Heart left ventricle (tissue), 16 donors: ENCODE measurements at regions not wholly inside any gene's neighbourhood (a gene's known extent, or its start where the extent isn't known, plus 50 kb on each side); places are given as distances from the start of the nearest gene placed in this dataset.
A peak's percentile ranks its signal among the peaks of the same experiment; 100 is the strongest.

Source experiments
- ATAC-seq, 4 donors: fragments of 200-7000 bp; cut with Tn5 transposase; one replicate each; pipeline ENCODE4 v1.9.1; 2020 to 2022; ENCODE audit warnings: moderate library complexity in 4 of 4, mild to moderate bottlenecking in 3 of 4, moderate number of reproducible peaks in 1 of 4
- DNase-seq, 5 donors: peaks; one replicate each; pipeline ENCODE4 v3.0.0-alpha.2; 2020
- H3K27ac ChIP-seq, 12 donors: fragments of 200-600 bp; sonication (generic) in 4 of 12; one replicate each; pipeline versions ENCODE4 v1.5.0 to v1.8.0; 2016 to 2022; ENCODE audit warnings: mild to moderate bottlenecking in 2 of 12
- H3K27me3 ChIP-seq, 9 donors: fragments of 200-600 bp; sonication (generic) in 2 of 9; one replicate each; pipeline versions ENCODE4 v1.5.1 to v1.8.0; 2016 to 2022; ENCODE audit warnings: mild to moderate bottlenecking in 3 of 9
- H3K36me3 ChIP-seq, 9 donors: fragments of 200-600 bp; sonication (generic) in 2 of 9; one replicate each; pipeline versions ENCODE4 v1.5.0 to v1.8.0; 2018 to 2022; ENCODE audit warnings: mild to moderate bottlenecking in 2 of 9
- H3K4me1 ChIP-seq, 12 donors: fragments of 200-600 bp; sonication (generic) in 4 of 12; one replicate each; pipeline versions ENCODE4 v1.5.0 to v1.8.0; 2016 to 2022; ENCODE audit warnings: mild to moderate bottlenecking in 3 of 12
- H3K4me3 ChIP-seq, 12 donors: fragments of 200-600 bp; sonication (generic) in 4 of 12; one replicate each; pipeline versions ENCODE4 v1.5.0 to v1.8.0; 2017 to 2022; ENCODE audit warnings: mild to moderate bottlenecking in 9 of 12, moderate library complexity in 4 of 12
- H3K9me3 ChIP-seq, 12 donors: fragments of 200-600 bp; sonication (generic) in 4 of 12; one replicate each; pipeline versions ENCODE4 v1.5.0 to v1.8.0; 2016 to 2022; ENCODE audit warnings: mild to moderate bottlenecking in 1 of 12
- POLR2A ChIP-seq, 2 donors: fragments of 450-650 bp; IDR thresholded peaks; one replicate each; pipeline ENCODE4 v1.6.1; 2017; ENCODE audit warnings: antibody characterized with exemption in 2 of 2, mild to moderate bottlenecking in 2 of 2, moderate library complexity in 2 of 2
- WGBS, 4 donors: extraction: QIAGEN DNeasy Blood & Tissue Kit in 2 of 4; methylation state at CpG; one replicate each; pipeline versions ENCODE4 v1.1.5 to v1.1.7; 2013 to 2018; 5-methylcytosine and 5-hydroxymethylcytosine counted together
- intact Hi-C, 10 donors: fragments of 100-400 bp; cut with DNase I; formaldehyde crosslinking; loops; one replicate each; pipeline versions ENCODE4 v1.11.1 to v1.14.2; 2022
- TF ChIP-seq, protein P1 (sequence below), 12 donors: fragments of 200-600 bp; sonication (generic) in 4 of 12; IDR thresholded peaks; one replicate each; pipeline versions ENCODE4 v1.5.0 to v1.8.0; 2018 to 2022; ENCODE audit warnings: antibody characterized with exemption in 12 of 12, mild to moderate bottlenecking in 5 of 12
- donor health status: ischemic (EF 13 %, LVEDD 7.1; RV severe dilation, severe dysfunction).
- donor health status: healthy with polysubstance abuse.
- donor health status: DM: no; HTN: yes; CAD: no.
- donor health status: DM: no; HTN: no; CAD: no.
- donor health status: ischemic (EF 25% LVEDD 6.9; RV normal size, moderate dysfunction).
- donor health status: ischemic (EF 25% LVEDD 5.7; RV mildly dilated, moderate dysfunction).
- donor health status: healthy.
- donor health status: DM: yes; HTN: yes; CAD: no.
- donor health status: ischemic (EF 35%, LVEDD 5.7; RV mildly dilated, moderate dysfunction).
- donor health status: nonischemic (EF 11% LVEDD 7.7; RV severe dilation, severe dysfunction).
- donor health status: DM: yes; HTN: yes; CAD: no.
- donor health status: PGD.
- donor health status: ischemic (EF 29% LVEDD 5.4; RV normal size, mild dysfunction).
- donor health status: nonischemic (EF 23%, LVEDD 6.1; RV moderate dilation, normal function).

GRCh38 chr12:62003226-62003625 is 257.0 kb upstream of the USP15 start:
- WGBS, 4 donors, result 70 to 90% (median 81%) methylated on average over 1 of the region's 1 CpG
- H3K9me3 ChIP-seq, result no peaks in the 10 kb centered on the region
- peak overlapping the region in 1 of 12 donors; percentile 61 for H3K27ac ChIP-seq
- DNase-seq, result no peak
- TF ChIP-seq POLR2A (IDR thresholded peaks at IDR 0.05), result no peak
- TF ChIP-seq, protein P1, sequence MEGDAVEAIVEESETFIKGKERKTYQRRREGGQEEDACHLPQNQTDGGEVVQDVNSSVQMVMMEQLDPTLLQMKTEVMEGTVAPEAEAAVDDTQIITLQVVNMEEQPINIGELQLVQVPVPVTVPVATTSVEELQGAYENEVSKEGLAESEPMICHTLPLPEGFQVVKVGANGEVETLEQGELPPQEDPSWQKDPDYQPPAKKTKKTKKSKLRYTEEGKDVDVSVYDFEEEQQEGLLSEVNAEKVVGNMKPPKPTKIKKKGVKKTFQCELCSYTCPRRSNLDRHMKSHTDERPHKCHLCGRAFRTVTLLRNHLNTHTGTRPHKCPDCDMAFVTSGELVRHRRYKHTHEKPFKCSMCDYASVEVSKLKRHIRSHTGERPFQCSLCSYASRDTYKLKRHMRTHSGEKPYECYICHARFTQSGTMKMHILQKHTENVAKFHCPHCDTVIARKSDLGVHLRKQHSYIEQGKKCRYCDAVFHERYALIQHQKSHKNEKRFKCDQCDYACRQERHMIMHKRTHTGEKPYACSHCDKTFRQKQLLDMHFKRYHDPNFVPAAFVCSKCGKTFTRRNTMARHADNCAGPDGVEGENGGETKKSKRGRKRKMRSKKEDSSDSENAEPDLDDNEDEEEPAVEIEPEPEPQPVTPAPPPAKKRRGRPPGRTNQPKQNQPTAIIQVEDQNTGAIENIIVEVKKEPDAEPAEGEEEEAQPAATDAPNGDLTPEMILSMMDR (IDR thresholded peaks at IDR 0.05), result no peak
- H3K4me3 ChIP-seq, result no peak overlapping the region
- H3K27me3 ChIP-seq, result no peaks in the 10 kb centered on the region
- no peak for ATAC-seq
- peaks cover 0 to 7% (median 0%) of the 10 kb centered on the region in 12 donors for H3K4me1 ChIP-seq
- intact Hi-C loops, result no loop called here
- H3K36me3 ChIP-seq, result no peaks in the 10 kb centered on the region

- H3K9me3 ChIP-seq, result no peaks in the 10 kb centered on the region
- WGBS, 4 donors, result 32 to 89% (median 56%) methylated on average over 2 of the region's 2 CpGs
- no peak overlapping the region for H3K4me3 ChIP-seq
- no peaks in the 10 kb centered on the region for H3K27me3 ChIP-seq
- ATAC-seq, result no peak
- no peak for DNase-seq
- intact Hi-C loops, result no loop called here
- TF ChIP-seq POLR2A (IDR thresholded peaks at IDR 0.05), result no peak
- TF ChIP-seq, protein P1 (IDR thresholded peaks at IDR 0.05), result no peak
- H3K4me1 ChIP-seq, result peaks cover 0 to 7% (median 0%) of the 10 kb centered on the region in 12 donors
- H3K36me3 ChIP-seq, result no peaks in the 10 kb centered on the region
- H3K27ac ChIP-seq, result peak overlapping the region in 1 of 12 donors; percentile 61
Measured at GRCh38 chr12:62003701-62004100, 256.5 kb upstream of the USP15 start.

DNA sequence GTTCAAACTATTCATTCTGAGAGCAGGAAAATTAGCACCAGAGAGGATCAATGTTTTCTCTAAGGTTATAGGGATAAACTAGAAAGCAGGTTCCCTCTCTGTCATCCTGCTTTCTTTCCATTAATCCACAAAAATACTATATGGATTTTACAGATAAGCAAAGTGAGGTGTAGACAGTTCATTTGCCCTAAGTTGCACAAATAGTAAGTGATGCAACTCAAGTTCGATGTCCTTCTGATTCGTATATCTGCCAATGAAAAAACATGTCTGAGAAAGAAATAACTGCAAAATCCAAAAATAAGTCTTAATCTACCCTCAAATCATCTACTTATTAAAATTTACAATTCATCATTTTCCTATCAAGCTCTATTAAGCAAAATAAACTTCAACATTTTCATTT is 254.6 kb upstream of the USP15 start:
- H3K4me3 ChIP-seq, result no peak overlapping the region
- WGBS, 4 donors, result 51 to 74% (median 69%) methylated on average over 2 of the region's 2 CpGs
- DNase-seq (no peak), ATAC-seq (no peak)
- no peaks in the 10 kb centered on the region for H3K36me3 ChIP-seq
- H3K27ac ChIP-seq, result no peak overlapping the region
- TF ChIP-seq, protein P1 (IDR thresholded peaks at IDR 0.05), result no peak
- TF ChIP-seq POLR2A (IDR thresholded peaks at IDR 0.05), result no peak
- no peaks in the 10 kb centered on the region for H3K9me3 ChIP-seq
- intact Hi-C loops, result no loop called here
- H3K4me1 ChIP-seq, result peaks cover 0 to 7% (median 0%) of the 10 kb centered on the region in 12 donors
- no peaks in the 10 kb centered on the region for H3K27me3 ChIP-seq

GRCh38 chr12:62006076-62006732 is 254.0 kb upstream of the USP15 start:
- ATAC-seq (no peak), DNase-seq (no peak)
- WGBS, 4 donors, result 16 to 21% (median 19%) methylated on average over 5 of the region's 5 CpGs
- intact Hi-C loops, result no loop called here
- Histone ChIP-seq H3K9me3 (no peaks in the 10 kb centered on the region), H3K27ac (no peak overlapping the region), H3K36me3 (no peaks in the 10 kb centered on the region), H3K4me3 (no peak overlapping the region), H3K27me3 (no peaks in the 10 kb centered on the region), H3K4me1 (peaks cover 0 to 7% (median 0%) of the 10 kb centered on the region in 12 donors)
- TF ChIP-seq, protein P1 (IDR thresholded peaks at IDR 0.05), result peak; percentile 28 to 74 (median 60)
- TF ChIP-seq POLR2A (IDR thresholded peaks at IDR 0.05), result no peak
